ENCODE measurements at regions not wholly inside any gene's neighbourhood (a gene's known extent, or its start where the extent isn't known, plus 50 kb on each side); places are given as distances from the start of the nearest gene placed in this dataset.

DNA sequence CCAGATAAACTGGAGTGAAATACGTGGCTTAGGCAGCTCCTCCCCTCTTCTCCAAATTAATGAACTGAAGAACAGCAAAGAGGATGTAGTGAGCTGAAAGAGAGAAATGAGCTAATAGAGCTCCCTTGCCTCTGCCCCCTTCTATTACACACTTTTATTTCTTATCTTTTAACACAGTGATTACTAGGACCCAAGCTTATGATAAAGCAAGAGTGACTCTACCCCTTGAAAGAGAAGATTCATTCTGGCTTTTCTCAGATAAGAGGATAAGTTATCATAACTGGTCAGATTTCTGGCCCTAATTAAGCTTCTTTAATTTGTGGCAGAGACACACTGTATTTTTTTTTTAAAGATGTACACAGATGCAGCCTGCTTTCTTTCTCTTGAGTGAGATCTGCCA is 102.2 kb downstream of the MSTN start:
- H3K4me3 ChIP-seq (ENCODE audit: low read depth, low read length) = no peak overlapping the region
- DNase-seq (ENCODE audit: low read depth) = no peak
- TF ChIP-seq CTCF (conservative IDR thresholded peaks at IDR 0.05; ENCODE audit: low read depth, low read length) = no peak

GRCh38 chr2:189959450-189959849 is 103.1 kb downstream of the MSTN start:
- TF ChIP-seq CTCF (conservative IDR thresholded peaks at IDR 0.05; ENCODE audit: low read depth, low read length) = no peak
- DNase-seq (ENCODE audit: low read depth) = no peak
- H3K4me3 ChIP-seq (ENCODE audit: low read depth, low read length) = no peak overlapping the region

- no peak overlapping the region for H3K4me3 ChIP-seq (ENCODE audit: low read depth, low read length)
- DNase-seq (ENCODE audit: low read depth) = no peak
- TF ChIP-seq CTCF (conservative IDR thresholded peaks at IDR 0.05; ENCODE audit: low read depth, low read length) = no peak
These were observed 107.5 kb downstream of the MSTN start for GRCh38 chr2:189954989-189955388.

DNA sequence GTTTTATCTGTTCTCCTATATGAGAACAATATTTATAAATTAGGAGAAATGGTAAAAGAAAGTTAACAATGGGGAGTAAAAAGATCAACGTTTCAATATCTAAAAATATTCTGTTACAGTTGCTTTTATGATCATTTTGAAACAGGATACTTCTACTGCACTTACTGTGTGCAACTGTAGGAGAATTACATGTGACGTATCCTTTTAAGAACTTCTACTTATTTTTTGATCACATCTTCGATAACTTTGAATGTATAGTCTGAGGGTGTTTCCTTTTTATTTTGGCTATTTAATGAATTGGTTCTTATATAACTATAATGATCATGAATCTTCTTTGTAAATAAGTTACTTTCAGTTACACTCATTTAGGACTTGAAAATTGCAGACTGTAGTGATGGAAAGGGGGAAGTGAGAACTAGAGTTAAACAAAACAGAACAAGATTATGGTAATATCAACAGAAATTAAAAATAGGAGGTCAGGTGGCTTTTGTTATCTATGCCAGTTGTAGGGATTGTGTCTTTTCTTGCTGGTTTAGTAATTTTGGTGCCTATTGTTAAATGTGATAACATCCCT is 109.9 kb downstream of the MSTN start:
- H3K4me3 ChIP-seq (ENCODE audit: low read depth, low read length) = no peak overlapping the region
- TF ChIP-seq CTCF (conservative IDR thresholded peaks at IDR 0.05; ENCODE audit: low read depth, low read length) = no peak
- DNase-seq (ENCODE audit: low read depth) = no peak

DNA sequence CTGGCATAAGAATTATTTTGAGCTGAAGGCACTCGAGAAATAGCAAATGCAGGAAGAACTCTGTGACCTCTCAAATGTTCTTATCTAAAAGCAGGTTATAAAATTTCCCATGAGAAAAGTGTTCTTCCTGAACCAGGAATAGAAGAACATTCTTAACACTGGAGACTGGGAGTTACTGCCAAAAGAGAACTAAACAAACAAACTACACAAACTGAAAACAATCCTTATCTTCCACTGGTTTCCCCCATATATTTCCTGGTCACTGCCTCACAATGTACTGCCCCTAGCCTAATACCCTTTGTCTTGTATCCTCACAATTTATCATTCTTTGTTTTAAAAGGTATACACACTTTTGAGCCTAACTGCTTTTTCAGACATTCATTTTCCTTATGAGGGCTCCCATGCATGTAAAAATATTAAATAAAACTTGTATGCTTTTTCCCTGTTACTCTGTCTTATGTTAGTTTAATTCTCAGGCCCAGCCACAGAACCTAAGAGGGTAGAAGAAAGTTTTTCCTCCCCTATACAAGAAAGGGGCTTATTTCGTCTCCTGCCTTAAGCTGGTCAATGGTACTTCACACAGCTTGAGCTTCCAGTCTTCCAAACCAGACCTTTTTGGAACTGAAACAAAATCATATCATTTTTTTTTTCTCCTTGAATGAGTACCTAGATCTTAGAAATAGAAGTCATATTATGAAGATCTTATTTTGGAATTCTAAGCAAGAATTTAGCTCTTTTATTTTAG is 110.6 kb downstream of the MSTN start:
- DNase-seq (ENCODE audit: low read depth) = no peak
- no peak for TF ChIP-seq CTCF (conservative IDR thresholded peaks at IDR 0.05; ENCODE audit: low read depth, low read length)
- H3K4me3 ChIP-seq (ENCODE audit: low read depth, low read length) = no peak overlapping the region

GRCh38 chr2:189943009-189943408 is 119.5 kb downstream of the MSTN start:
- no peak for TF ChIP-seq CTCF (conservative IDR thresholded peaks at IDR 0.05; ENCODE audit: low read depth, low read length)
- DNase-seq (ENCODE audit: low read depth) = no peak
- H3K4me3 ChIP-seq (ENCODE audit: low read depth, low read length) = no peak overlapping the region

DNA sequence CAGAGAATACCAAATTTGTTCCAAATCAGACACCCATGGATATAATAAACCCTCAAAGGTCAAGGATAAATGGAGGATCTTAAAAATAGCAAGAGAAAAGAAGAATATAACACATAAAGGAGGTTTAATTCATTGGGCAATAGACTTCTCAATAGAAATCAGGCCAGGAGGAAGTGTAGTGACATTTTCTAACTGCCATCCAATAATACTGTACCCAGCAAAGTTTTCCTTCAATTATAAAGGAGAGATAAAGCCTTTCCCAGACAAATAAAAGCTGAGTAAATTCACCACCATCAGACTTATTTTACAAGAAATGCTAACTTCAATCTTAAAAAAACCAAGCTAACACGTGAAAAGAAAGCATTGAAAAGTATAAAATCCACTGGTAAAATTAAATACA is 121.6 kb downstream of the MSTN start:
- DNase-seq (ENCODE audit: low read depth) = no peak
- no peak for TF ChIP-seq CTCF (conservative IDR thresholded peaks at IDR 0.05; ENCODE audit: low read depth, low read length)
- no peak overlapping the region for H3K4me3 ChIP-seq (ENCODE audit: low read depth, low read length)

All from epithelial cell of proximal tubule (primary cell).